HG02885 (cell line): ENCODE measurements at regions not wholly inside any gene's neighbourhood (a gene's known extent, or its start where the extent isn't known, plus 50 kb on each side); places are given as distances from the start of the nearest gene placed in this dataset.

ENCODE experiments used
- ATAC-seq: cut with Tn5 transposase; IDR thresholded peaks from one replicate; pipeline ENCODE4 v1.9.1; 2021; ENCODE audit warnings: mild to moderate bottlenecking; ENCODE audit not compliant: unreplicated experiment, poor library complexity

DNA sequence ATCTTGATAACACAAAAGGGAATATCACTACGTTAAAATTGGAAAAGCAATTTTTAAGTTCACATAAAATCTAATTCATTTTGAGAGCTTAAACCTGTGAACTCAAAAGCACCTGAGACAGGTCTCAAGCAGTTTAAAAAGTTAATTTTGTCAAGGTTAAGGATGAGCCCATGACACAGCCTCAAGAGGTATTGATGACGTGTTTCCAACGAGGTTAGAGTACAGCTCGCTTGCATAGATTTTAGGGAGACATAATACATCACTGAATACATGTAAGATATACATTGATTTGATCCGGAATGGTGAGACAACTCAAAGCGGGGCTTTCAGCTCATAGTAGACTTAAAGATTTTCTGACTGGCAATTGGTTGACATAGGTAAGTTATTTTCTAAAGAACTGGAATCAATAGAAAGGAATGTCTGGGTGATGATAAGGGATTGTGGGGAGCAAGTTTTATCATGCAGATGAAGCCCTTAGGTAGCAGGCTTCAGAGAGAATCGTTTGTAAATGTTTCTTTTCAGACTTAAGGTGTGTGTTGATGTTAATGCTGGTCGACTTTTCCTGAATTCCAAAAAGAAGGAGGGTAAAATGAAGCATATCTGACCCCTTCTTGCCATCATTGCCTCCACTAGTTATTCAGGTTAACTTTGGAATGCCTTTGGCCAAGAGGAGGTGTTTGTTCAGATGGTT lies 2890.6 kb downstream of the PCDH9 start:
- ATAC-seq, result no peak

DNA sequence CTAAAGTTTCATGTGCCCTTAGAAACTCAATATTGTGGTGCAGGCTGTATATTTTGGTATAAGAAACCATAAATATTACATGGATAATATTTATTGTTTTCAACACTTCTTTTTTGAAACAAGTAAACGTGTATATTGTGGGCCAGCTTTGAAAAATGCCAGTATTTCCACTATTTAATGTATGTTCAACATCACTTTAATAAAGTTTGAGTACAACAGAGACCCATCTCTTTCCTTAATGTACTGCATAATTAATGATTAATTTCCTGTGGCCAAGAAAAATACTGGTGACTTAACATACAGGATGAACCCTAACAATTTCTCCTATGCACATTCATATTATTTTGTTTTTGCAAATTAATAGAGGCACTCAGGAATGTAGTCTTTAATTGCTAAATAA lies 2891.5 kb downstream of the PCDH9 start:
- ATAC-seq, result no peak

DNA sequence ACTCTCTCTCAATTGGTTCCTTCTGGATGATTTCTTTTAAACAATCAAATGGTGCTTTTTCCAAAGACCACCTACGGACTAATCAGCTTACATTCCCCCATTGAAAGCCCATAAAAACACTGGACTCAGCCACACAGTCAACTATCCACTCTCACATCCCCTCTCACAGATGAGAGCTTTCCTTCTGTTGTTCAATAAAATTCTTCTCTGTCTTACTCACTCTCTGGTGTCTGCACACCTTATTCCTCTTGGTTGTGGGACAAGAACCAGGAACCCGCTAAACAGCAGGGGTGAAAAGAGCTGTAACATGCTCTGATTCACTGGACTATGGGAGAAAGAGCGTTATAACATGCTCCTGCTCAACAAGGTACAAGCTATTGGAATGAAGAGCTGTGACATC lies 2896.2 kb downstream of the PCDH9 start:
- ATAC-seq, result no peak

DNA sequence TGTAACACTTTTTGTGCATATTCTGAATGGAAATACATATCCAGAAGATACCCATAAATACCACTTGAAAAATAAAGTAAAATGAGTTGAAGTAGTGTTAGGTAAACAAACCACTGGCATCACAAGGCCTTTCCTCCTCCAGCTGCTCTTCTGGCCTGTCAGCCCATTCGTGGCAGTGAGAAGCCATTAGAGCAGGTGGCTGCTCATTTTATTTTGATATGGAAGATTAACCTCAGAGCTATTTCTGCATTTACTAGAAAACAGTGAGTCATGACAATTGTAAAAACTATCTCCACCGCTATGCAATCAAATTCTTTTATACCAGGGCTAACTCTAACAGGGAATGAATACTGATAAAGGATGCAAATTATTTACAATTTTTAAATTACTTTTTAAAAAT lies 2898.1 kb downstream of the PCDH9 start:
- no peak for ATAC-seq

DNA sequence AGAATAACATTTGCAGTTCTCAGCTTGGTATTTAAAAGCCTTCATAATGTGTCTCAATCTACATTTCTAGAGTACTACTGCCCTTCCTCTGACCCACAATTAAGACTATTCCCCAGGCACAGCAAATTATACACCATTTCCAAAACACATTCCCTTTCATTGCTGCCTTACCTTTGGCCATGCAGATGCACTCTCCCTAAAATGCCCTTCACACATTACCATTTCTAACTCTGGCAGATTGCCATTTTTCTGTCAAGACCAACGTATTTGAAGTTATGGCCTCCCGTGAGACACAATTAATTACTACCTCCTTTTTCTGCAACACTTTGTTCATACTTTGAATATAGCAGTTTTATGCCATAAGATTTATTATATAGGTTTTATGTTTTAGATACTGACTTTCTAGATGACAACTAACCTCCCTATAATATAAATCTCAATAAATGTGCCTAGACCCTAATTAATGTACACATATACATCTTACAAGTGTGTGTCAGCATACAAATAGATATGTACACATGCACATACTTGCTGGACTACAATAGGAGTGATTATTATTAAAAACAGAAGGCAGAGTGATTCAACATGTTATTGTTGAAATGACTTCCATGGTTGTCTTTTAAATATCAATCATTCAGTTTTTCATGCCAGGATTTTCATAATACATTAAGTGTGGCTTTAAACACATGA lies 2902.5 kb downstream of the PCDH9 start:
- ATAC-seq, result no peak

DNA sequence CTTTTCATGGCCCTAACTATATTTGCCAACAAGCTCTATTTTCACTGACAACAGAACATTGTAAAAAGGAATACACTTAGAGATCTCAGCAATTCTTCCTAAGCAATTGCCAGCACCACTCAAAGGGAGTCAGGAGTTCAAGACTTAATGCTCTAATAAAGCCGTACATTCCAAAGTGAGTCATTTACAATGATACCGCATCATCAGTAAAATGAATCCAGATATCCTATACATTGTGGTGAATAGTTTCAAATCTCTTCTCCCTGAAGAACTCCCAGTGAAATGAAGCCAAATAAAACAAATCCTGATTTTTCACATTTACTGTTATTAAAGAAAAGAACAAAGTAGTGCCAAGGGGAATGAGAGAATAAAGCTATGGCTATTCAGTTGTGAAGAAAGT lies 2898.7 kb upstream of the PCDH20 start:
- no peak for ATAC-seq

DNA sequence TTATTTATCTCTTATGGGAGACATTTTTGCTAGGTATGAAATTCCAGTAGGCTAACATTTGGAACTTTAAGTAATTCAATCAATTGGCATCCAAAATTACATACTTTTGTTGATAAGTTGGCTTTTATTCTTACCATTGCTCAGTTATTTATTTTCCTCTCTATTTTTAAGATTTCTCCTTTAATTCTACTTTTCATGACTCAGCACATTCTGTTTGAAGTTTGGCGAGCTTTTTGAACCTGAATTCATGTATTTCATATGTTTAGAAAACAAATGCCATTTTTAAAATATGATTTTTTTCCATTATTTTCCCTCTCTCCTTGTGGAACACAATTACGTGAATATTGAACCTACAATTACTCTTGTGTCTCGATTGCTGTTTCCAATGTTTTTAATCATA lies 2896.3 kb upstream of the PCDH20 start:
- no peak for ATAC-seq

DNA sequence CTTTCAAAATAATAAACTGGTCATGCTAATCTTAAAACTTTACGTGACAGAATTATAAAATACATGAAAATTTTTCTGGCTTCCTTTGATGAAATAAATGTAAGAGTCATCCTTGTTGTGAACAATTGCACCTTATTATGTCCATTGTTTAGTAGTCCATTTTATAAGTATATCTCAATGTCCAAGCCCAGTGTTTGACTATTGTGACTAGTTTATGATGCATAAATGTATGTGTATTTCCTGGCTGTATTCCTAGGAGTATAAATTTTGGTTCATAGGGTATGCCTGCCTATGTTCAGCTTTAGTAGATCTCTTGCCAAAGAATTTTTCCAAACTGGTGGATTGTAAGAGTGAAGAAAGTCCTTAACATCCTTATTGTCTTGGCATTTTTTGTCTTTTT lies 2895.5 kb upstream of the PCDH20 start:
- ATAC-seq, result no peak

DNA sequence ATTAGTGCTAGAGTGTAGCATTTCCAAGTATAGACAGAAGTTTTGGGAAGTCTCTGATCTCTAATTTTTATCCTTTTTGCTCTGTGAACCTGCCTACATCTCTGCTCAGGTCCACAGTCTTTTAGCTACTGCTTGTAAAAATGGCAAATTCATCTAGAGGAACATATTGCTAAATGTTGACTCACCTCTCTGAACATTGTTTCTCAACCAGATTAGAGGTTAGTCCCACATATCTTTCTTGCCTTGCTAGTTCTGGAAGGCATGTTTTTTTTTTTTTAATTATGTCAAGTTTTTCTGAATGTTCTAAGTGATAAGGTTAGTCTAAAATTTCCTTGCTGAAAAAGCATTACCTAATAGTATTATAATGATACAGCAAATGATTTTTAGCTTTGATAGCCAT lies 2889.6 kb upstream of the PCDH20 start:
- no peak for ATAC-seq

DNA sequence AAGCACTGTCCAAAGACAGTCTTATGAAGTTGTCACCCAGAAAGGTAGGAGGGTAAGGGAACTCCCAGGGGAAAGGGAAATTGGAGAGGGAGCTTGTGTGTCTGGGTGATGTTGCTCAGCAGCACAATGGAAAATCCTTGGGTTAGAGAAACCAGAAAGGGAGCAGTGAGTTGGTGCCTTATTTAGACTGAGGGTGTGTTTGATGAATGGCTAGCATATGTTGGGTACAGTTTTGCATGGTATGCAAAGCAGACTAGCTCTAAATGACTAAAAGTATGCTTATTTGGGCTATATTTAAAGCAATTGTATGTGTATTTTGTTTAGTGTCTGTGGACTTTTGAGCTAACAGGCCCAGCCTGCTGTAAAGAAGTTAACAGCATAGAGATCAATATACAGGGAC lies 2884.6 kb upstream of the PCDH20 start:
- no peak for ATAC-seq

DNA sequence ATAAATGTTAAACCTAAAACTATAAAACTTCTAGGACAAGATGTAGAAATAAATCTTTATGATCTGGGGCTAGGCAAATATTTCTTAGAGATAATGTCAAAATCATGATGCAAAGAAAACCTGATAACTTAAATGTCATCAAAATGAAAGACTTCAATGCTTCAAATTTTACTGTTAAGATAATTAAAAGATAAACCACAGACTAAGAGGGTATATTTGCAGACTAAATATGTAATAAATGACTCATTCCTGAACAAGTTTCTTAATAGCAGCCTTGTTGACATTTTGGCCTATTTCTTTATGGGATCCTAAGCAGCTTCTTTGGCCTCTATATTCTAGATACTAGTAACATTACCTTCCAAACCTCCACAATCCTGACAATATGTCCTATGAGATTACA lies 2878.3 kb upstream of the PCDH20 start:
- ATAC-seq, result no peak

DNA sequence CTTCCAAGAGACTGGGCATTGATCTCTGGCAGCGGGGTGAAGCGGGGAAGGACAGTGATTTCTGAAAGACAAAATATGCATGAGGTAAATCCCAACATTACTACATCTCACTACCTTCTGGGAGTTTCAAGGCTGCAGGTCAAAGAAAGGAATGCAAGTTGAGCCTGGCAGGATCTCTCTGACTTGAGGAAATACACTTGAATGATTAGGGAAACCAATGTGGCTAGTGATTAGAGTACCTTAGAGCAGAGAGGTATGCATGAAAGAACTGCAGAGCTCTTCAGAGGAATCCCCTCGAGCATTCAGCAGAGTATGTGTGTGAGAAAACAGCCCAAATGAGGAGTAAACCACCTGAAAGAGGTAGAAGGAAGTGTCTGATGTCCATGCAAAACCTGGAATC lies 2874.1 kb upstream of the PCDH20 start:
- ATAC-seq, result no peak

DNA sequence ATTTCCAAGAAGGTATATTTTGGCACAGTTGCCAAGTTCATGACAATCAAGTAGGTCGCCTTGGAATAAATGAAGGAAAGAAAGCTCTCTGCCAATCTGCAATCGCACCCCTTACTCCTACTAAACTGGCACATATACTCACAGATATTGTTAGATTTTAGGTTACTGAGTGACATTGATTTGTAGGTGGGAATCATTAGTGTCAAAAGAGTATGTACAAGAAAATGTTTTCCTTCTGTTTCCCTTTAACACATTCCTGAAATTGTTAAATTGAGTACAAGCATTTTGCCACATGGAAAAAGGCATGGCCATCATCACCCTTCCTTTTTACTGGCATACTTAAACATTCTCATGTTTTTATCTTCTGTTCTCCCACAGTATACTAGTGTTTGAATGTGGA lies 2868.3 kb upstream of the PCDH20 start:
- ATAC-seq, result no peak

DNA sequence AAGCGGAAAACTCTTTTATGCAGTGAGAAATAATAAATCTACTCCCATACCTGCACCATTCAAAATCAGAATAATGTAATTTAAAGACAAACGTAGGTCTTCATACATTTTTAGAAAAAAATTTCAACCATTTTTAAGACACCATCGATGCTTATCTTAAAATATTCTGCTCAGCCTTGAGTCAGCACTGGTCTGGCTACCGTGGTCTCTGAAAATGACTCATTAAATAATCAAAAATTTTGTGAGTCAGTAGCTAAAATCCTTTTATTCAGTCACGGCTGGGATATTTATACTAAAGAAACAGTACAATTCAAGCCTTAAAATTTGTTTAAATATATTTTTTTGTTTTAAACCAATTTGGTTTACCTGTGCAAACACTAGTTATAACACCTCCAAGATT lies 2862.8 kb upstream of the PCDH20 start:
- ATAC-seq, result no peak

DNA sequence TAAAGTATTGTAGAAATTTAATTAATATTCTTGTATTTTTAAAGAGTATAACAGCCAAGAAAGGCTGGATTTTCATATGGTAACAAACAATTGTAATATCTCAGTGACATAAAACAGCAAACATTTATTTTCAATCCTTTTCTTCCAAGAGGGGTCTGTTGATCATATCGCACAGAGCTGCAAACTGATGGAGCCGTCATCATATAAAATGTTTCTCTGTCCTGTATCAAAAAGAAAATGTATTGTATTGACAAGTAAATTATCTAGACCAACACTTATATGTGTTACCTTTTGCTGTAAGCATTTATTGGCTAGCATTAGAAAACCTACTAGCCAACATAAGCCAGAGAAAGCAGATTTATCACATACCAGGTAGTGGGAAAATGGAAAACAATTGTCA lies 2861.4 kb upstream of the PCDH20 start:
- no peak for ATAC-seq

DNA sequence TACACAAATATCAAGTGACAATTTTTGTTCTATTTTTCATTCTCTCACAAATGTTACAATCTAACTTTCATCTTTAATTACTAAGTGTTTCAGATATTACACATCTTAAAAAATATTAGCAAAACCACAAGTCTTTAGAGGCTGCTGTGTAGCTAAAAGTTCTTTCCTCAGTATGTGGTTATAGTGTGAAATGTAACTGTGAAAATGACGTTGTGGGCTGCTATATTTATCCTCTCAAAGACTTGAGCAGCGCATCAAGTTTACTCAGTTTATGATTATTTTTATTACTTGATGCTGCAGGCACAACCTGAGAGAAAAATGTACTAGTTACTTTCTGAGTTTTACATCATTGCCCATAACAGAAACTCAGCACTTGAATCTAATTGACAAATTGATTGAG lies 2860.6 kb upstream of the PCDH20 start:
- no peak for ATAC-seq

DNA sequence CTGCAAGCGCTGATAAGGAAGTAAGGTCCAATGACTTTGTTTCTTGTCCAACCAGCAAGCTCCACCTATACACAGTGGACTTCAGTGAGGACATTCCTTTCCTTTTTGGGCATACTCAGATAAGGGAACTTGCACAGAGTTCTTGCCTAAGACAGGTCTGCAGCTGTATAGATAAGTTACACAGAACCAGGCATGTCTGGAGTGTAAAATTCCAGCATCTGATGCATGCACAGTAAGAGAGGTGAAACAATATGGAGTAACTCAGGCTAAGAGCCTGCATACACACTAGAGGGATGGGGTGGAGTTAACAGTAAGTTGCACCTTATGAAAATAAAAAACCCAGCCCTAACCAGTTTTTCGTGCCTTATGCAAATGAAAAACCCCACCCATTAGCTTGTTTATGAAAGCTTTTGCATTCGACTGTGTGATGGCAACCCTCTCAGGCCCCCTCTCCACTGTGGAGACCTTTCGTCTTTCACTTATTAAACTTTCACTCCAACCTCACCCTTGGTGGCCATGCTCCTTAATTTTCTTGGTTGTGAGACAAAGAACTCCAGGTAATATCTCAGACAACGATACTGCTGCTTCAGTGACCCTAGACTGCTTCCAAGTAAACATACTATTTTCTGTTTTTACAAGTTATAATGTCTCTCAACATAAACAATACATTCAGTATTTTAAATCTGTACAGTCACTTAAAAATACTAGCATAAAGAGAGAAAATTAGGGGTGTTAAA lies 2859.0 kb upstream of the PCDH20 start:
- ATAC-seq, result no peak

DNA sequence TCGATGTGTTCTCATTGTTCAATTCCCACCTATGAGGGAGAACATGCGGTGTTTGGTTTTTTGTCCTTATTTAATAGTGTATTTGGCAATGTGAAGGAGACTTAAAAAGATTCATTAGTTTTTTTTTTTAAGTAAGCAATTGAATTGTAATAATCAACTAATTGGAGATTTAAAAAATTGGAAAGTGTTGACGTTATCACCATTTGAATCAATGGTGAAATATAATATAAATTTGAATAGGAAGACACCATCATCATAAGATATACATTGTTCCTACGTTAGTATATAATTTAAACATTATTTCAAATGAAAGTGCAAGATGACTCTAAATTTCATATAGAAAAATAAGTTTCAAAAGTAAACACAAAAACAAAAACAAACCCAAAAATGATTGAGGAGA lies 2858.1 kb upstream of the PCDH20 start:
- no peak for ATAC-seq

DNA sequence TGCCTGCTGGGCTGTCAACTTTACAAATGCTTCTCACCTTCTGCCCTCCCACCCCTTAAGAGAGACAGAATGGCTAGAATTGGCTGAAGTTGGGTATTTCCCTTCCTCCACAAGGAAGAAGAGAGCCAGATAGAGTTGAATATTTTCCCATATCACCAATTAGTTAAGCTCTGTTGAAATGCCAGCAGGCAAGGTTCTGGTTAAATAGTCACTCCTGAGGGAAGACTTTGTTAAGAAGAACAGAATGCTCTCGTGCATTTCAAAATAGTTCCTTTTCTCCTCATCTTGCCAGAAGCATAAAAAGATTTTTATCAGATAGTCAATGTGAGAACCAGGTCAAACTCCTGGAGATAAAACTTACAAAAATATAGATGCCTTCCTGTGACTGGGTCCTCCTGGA lies 2857.0 kb upstream of the PCDH20 start:
- ATAC-seq, result no peak

DNA sequence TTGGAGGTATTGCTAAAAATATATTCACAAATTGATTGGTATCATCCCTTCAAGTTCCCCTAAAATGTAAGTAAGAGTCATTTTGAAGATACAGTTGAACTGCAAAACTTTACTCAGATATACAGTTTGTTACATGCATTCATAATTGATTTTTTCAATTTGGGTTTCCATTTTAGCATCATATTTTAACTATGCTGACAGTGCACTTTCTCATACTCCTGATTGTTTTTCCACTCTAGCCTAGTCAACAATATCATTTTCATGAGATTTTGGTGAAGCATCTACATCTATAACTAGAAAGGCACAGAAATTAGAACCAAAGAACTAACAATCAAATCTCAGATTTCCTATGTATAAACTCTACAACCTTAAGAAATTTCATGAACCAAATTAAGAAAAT lies 2850.4 kb upstream of the PCDH20 start:
- no peak for ATAC-seq

DNA sequence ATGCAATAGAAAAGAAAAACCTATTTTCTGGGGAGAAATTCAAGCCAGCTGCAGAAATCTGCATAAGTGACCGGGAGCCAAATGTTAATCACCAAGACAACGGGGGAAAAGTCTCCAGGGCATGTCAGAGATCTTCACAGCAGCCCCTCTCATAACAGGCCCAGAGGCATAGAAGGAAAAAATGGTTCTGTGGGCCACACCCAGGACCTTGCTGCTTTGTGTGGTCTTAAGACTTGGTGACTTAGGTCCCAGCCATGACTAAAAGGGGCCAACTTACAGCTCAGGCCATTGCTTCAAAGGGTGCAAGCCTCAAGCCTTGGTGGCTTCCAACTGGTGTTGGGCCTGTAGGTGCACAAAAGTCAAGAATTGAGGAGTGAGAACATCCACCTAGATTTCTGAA lies 2847.6 kb upstream of the PCDH20 start:
- no peak for ATAC-seq

DNA sequence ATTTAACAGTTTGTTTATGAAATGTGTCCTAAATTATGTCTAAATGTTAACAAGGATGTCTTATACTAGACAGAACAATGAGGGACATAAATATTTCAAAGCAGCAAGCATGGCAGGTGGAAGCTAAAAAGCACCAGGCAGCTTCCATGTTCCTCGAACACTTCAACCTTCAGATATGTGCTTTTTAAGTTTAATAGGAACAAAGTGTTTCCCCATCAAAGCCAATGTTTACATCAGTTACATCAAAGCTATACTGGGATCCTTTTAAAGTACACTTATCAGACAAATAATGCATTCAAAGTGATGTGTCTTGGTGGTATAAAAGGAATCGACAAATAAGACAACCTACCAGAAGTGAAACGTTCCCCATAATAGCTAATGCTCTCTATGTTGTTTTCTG lies 2841.1 kb upstream of the PCDH20 start:
- ATAC-seq, result no peak
